Panc1 (cell line): ENCODE measurements at regions not wholly inside any gene's neighbourhood (a gene's known extent, or its start where the extent isn't known, plus 50 kb on each side); places are given as distances from the start of the nearest gene placed in this dataset.

Source experiments
- CTCF ChIP-seq: fragments of 450-650 bp; IDR thresholded peaks from 2 replicates; pipeline ENCODE4 v1.5.1; 2017; ENCODE audit warnings: mild to moderate bottlenecking
- POLR2AphosphoS5 ChIP-seq: IDR thresholded peaks from 2 replicates; pipeline ENCODE4 v1.6.1; 2012; ENCODE audit warnings: mild to moderate bottlenecking, low read depth, low read length, moderate library complexity
- REST ChIP-seq, 2 experiments: IDR thresholded peaks; 2 replicates each; pipeline ENCODE4 v1.6.1; 2011 to 2012; ENCODE audit warnings: low read depth in 2 of 2, control low read depth in 1 of 2, low read length in 1 of 2, mild to moderate bottlenecking in 1 of 2, moderate library complexity in 1 of 2; ENCODE audit not compliant: insufficient read depth in 1 of 2
- TCF7L2 ChIP-seq: IDR thresholded peaks from 2 replicates; pipeline ENCODE4 v1.6.1; 2011; ENCODE audit warnings: mild to moderate bottlenecking, low read depth, low read length, inconsistent platforms

GRCh38 chr1:95438218-95438948 lies 204.4 kb downstream of the RWDD3 start:
- no peak for TF ChIP-seq CTCF
- TF ChIP-seq REST (IDR thresholded peaks at IDR 0.05; ENCODE audit: insufficient read depth in 1 of 2, low read depth in 2 of 2, low read length in 1 of 2) = no peak
- no peak for TF ChIP-seq TCF7L2
- TF ChIP-seq POLR2AphosphoS5 = no peak
